Liver (tissue), 8 donors: ENCODE measurements at regions not wholly inside any gene's neighbourhood (a gene's known extent, or its start where the extent isn't known, plus 50 kb on each side); places are given as distances from the start of the nearest gene placed in this dataset.

ENCODE experiments used
- DNase-seq: peaks from one replicate; pipeline ENCODE4 v3.0.0-alpha.2; 2017; ENCODE audit warnings: low spot score
- H3K27ac ChIP-seq, 2 donors: one replicate each; pipeline ENCODE4 v1.7.0; 2013; ENCODE audit warnings: inconsistent platforms in 2 of 2, low read length in 2 of 2, control low read depth in 1 of 2, low read depth in 1 of 2, mild to moderate bottlenecking in 1 of 2
- H3K27me3 ChIP-seq, 4 donors: one replicate each; pipeline versions ENCODE4 v1.6.1 to v1.7.0; 2013; ENCODE audit warnings: low read length in 3 of 4, inconsistent platforms in 1 of 4, mild to moderate bottlenecking in 1 of 4, moderate library complexity in 1 of 4; ENCODE audit not compliant: control insufficient read depth in 4 of 4, insufficient read depth in 4 of 4
- H3K36me3 ChIP-seq, 4 donors: one replicate each; pipeline versions ENCODE4 v1.6.1 to v1.7.0; 2013; ENCODE audit warnings: low read length in 3 of 4, mild to moderate bottlenecking in 3 of 4, low read depth in 1 of 4, moderate library complexity in 1 of 4; ENCODE audit not compliant: control insufficient read depth in 4 of 4, insufficient read depth in 3 of 4
- H3K4me1 ChIP-seq, 4 donors: one replicate each; pipeline versions ENCODE4 v1.6.1 to v1.7.0; 2013; ENCODE audit warnings: low read length in 3 of 4, mild to moderate bottlenecking in 3 of 4, moderate library complexity in 1 of 4; ENCODE audit not compliant: control insufficient read depth in 4 of 4, insufficient read depth in 4 of 4
- H3K4me3 ChIP-seq, 3 donors: one replicate each; pipeline versions ENCODE4 v1.6.1 to v1.7.0; 2013; ENCODE audit warnings: low read length in 3 of 3, control low read depth in 1 of 3, low read depth in 1 of 3, mild to moderate bottlenecking in 1 of 3
- H3K9ac ChIP-seq, 2 donors: one replicate each; pipeline ENCODE4 v1.7.0; 2013; ENCODE audit warnings: low read length in 2 of 2, mild to moderate bottlenecking in 2 of 2, moderate library complexity in 2 of 2, control low read depth in 1 of 2, low read depth in 1 of 2
- H3K9me3 ChIP-seq, 4 donors: one replicate each; pipeline versions ENCODE4 v1.6.1 to v1.7.0; 2013; ENCODE audit warnings: low read length in 3 of 4; ENCODE audit not compliant: control insufficient read depth in 4 of 4
- ATF3 ChIP-seq: IDR thresholded peaks from 2 replicates; pipeline ENCODE4 v1.6.1; 2016; ENCODE audit warnings: antibody characterized with exemption
- CTCF ChIP-seq: fragments of 150-350 bp; IDR thresholded peaks from 2 replicates; pipeline ENCODE4 v1.5.1; 2017; ENCODE audit warnings: improper control_type of control experiment, low read depth, low read length; ENCODE audit not compliant: missing input control
- EGR1 ChIP-seq, 2 donors: IDR thresholded peaks; 2 replicates each; pipeline ENCODE4 v1.6.1; 2016 to 2018; ENCODE audit warnings: antibody characterized with exemption in 2 of 2, low read depth in 2 of 2
- FOXA1 ChIP-seq: IDR thresholded peaks from 2 replicates; pipeline ENCODE4 v1.6.1; 2016; ENCODE audit warnings: antibody characterized with exemption
- FOXA2 ChIP-seq: IDR thresholded peaks from 2 replicates; pipeline ENCODE4 v1.6.1; 2016; ENCODE audit warnings: antibody characterized with exemption
- GABPA ChIP-seq, 2 donors: IDR thresholded peaks in 1 of 2; conservative IDR thresholded peaks in 1 of 2; 2 replicates each; pipeline ENCODE4 v1.6.1; 2016; ENCODE audit warnings: antibody characterized with exemption in 2 of 2, mild to moderate bottlenecking in 1 of 2, moderate library complexity in 1 of 2
- HNF4A ChIP-seq, 2 donors: conservative IDR thresholded peaks; 2 replicates each; pipeline ENCODE4 v1.6.1; 2016; ENCODE audit warnings: antibody characterized with exemption in 2 of 2, mild to moderate bottlenecking in 2 of 2
- HNF4G ChIP-seq: IDR thresholded peaks from 2 replicates; pipeline ENCODE4 v1.6.1; 2016; ENCODE audit warnings: antibody characterized with exemption
- NR2F2 ChIP-seq: IDR thresholded peaks from 2 replicates; pipeline ENCODE4 v1.6.1; 2016; ENCODE audit warnings: antibody characterized with exemption
- RAD21 ChIP-seq, 2 donors: IDR thresholded peaks; 2 replicates each; pipeline ENCODE4 v1.6.1; 2016; ENCODE audit warnings: antibody characterized with exemption in 2 of 2, mild to moderate bottlenecking in 2 of 2
- RXRA ChIP-seq, 2 donors: IDR thresholded peaks; 2 replicates each; pipeline ENCODE4 v1.6.1; 2017 to 2018; ENCODE audit warnings: antibody characterized with exemption in 2 of 2, mild to moderate bottlenecking in 1 of 2
- TAF1 ChIP-seq: conservative IDR thresholded peaks from 2 replicates; pipeline ENCODE4 v1.6.1; 2016; ENCODE audit warnings: antibody characterized with exemption, mild to moderate bottlenecking
- YY1 ChIP-seq: IDR thresholded peaks from 2 replicates; pipeline ENCODE4 v1.6.1; 2016; ENCODE audit warnings: antibody characterized with exemption, mild to moderate bottlenecking
- ZBTB33 ChIP-seq: IDR thresholded peaks from 2 replicates; pipeline ENCODE4 v1.6.1; 2016; ENCODE audit warnings: antibody characterized with exemption
- WGBS: extraction: QIAGEN DNeasy Blood & Tissue Kit; methylation state at CpG from one replicate; pipeline ENCODE4 v1.1.7; 2013; 5-methylcytosine and 5-hydroxymethylcytosine counted together
- TF ChIP-seq, protein P1 (sequence below): IDR thresholded peaks from 2 replicates; pipeline ENCODE4 v1.6.1; 2016; ENCODE audit warnings: antibody characterized with exemption
- TF ChIP-seq, protein P2 (sequence below): IDR thresholded peaks from 2 replicates; pipeline ENCODE4 v1.6.1; 2016; ENCODE audit warnings: antibody characterized with exemption, mild to moderate bottlenecking
- donor health status: healthy.
- donor health status: healthy.
- donor health status: healthy.
- donor health status: healthy.
- donor health status: healthy.

GRCh38 chr3:159528251-159528895, 460.3 kb upstream of the IL12A start:
- Histone ChIP-seq H3K4me1 (no peaks in the 10 kb centered on the region), H3K27me3 (no peaks in the 10 kb centered on the region), H3K4me3 (no peak overlapping the region), H3K36me3 (no peaks in the 10 kb centered on the region), H3K9ac (no peak overlapping the region), H3K9me3 (no peaks in the 10 kb centered on the region), H3K27ac (no peak overlapping the region)
- WGBS = 76% methylated on average over 9 of the region's 9 CpGs
- TF ChIP-seq HNF4A (conservative IDR thresholded peaks at IDR 0.05) (no peak), ATF3 (no peak), NR2F2 (no peak), RAD21 (IDR thresholded peaks at IDR 0.05) (no peak), HNF4G (no peak), ZBTB33 (no peak), GABPA (IDR thresholded peaks at IDR 0.05 in 1 of 2, conservative IDR thresholded peaks at IDR 0.05 in 1 of 2) (no peak), CTCF (no peak), FOXA1 (no peak), YY1 (no peak), RXRA (IDR thresholded peaks at IDR 0.05) (no peak), FOXA2 (no peak), EGR1 (IDR thresholded peaks at IDR 0.05; ENCODE audit: low read depth in 2 of 2) (no peak), TAF1 (no peak)
- TF ChIP-seq, protein P1, sequence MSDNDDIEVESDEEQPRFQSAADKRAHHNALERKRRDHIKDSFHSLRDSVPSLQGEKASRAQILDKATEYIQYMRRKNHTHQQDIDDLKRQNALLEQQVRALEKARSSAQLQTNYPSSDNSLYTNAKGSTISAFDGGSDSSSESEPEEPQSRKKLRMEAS = no peak
- TF ChIP-seq, protein P2, sequence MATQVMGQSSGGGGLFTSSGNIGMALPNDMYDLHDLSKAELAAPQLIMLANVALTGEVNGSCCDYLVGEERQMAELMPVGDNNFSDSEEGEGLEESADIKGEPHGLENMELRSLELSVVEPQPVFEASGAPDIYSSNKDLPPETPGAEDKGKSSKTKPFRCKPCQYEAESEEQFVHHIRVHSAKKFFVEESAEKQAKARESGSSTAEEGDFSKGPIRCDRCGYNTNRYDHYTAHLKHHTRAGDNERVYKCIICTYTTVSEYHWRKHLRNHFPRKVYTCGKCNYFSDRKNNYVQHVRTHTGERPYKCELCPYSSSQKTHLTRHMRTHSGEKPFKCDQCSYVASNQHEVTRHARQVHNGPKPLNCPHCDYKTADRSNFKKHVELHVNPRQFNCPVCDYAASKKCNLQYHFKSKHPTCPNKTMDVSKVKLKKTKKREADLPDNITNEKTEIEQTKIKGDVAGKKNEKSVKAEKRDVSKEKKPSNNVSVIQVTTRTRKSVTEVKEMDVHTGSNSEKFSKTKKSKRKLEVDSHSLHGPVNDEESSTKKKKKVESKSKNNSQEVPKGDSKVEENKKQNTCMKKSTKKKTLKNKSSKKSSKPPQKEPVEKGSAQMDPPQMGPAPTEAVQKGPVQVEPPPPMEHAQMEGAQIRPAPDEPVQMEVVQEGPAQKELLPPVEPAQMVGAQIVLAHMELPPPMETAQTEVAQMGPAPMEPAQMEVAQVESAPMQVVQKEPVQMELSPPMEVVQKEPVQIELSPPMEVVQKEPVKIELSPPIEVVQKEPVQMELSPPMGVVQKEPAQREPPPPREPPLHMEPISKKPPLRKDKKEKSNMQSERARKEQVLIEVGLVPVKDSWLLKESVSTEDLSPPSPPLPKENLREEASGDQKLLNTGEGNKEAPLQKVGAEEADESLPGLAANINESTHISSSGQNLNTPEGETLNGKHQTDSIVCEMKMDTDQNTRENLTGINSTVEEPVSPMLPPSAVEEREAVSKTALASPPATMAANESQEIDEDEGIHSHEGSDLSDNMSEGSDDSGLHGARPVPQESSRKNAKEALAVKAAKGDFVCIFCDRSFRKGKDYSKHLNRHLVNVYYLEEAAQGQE = no peak
- DNase-seq = no peak
